ENCODE measurements at regions not wholly inside any gene's neighbourhood (a gene's known extent, or its start where the extent isn't known, plus 50 kb on each side); places are given as distances from the start of the nearest gene placed in this dataset.

DNA sequence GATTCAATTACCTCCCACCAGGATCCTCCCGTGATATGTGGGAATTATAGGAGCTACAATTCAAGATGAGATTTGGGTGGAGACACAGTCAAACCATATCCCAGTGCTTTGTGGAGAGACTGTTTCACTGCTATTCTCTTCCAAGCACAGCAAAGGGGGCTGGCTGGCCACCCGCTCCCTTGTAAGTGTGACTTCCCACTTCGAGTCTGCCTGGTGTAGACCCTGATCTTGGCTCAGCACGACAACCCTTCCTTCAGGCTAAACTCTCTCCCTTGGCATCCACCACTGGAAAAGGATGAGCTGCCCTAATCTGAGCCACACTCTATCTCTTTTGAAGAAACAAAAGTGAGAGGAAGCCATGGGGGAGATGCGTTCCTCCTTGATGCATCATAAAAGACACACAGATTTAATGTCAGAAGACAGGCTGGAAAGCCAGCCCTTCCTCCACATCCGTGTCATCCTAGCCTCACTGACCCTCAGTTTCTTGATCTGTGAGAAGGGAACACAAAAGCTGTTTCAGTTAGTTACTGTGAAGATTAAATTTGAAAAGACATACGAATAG, 64.7 kb upstream of the CDON start:
- ChIA-PET POLR2A (no interaction called here), CTCF (no interaction called here)
- Histone ChIP-seq H3K9me3 (replicated peaks; ENCODE audit: control insufficient read depth, insufficient read depth, low read length) (no peaks in the 10 kb centered on the region), H3K4me3 (replicated peaks in 1 of 3; ENCODE audit: insufficient read depth in 1 of 3, low read depth in 1 of 3, low read length in 3 of 3) (no peak overlapping the region), H3K27me3 (ENCODE audit: control insufficient read depth in 2 of 2, insufficient read depth in 2 of 2, low read length in 2 of 2) (peaks cover 0 to 2% of the 10 kb centered on the region in 2 experiments), H3K9ac (replicated peaks; ENCODE audit: extremely low read depth, insufficient read depth, low read length) (no peak overlapping the region), H4K20me1 (replicated peaks; ENCODE audit: control insufficient read depth, extremely low read depth, insufficient read depth, low read length) (no peaks in the 10 kb centered on the region), H3K9me1 (replicated peaks; ENCODE audit: control insufficient read depth, extremely low read depth, insufficient read depth, low read length) (no peaks in the 10 kb centered on the region), H3K4me2 (ENCODE audit: insufficient read depth, low read length) (no peak overlapping the region), H3K36me3 (ENCODE audit: control insufficient read depth in 2 of 2, extremely low read depth in 1 of 2, insufficient read depth in 2 of 2, low read length in 2 of 2) (no peaks in the 10 kb centered on the region), H3K4me1 (ENCODE audit: control insufficient read depth, extremely low read depth, insufficient read depth, low read length) (no peaks in the 10 kb centered on the region), H2AFZ (ENCODE audit: low read depth, low read length) (no peak overlapping the region), H3K79me2 (ENCODE audit: control insufficient read depth, insufficient read depth, low read length) (no peaks in the 10 kb centered on the region), H3K27ac (ENCODE audit: insufficient read depth, low read depth, low read length) (no peak overlapping the region)
- BruUV-seq (replicated peaks): no TSS peak
- no peak for DNase-seq (ENCODE audit: low read depth, low spot score)
- FAIRE-seq: no peak
- TF ChIP-seq JUN (IDR thresholded peaks at IDR 0.05; ENCODE audit: borderline replicate concordance, insufficient read depth, insufficient read length, low read depth) (no peak), GATA2 (IDR thresholded peaks at IDR 0.05; ENCODE audit: insufficient read depth, insufficient read length, low read depth, low read length) (no peak), POLR2A (IDR thresholded peaks at IDR 0.05; ENCODE audit: low read depth, low read length) (no peak), EZH2 (IDR thresholded peaks at IDR 0.05; ENCODE audit: borderline replicate concordance, low read depth, low read length, severe bottlenecking) (no peak), MYC (IDR thresholded peaks at IDR 0.05; ENCODE audit: low read depth, low read length) (no peak), POLR2AphosphoS5 (IDR thresholded peaks at IDR 0.05; ENCODE audit: insufficient read depth, low read depth, low read length) (no peak), FOS (IDR thresholded peaks at IDR 0.05; ENCODE audit: borderline replicate concordance, insufficient read depth, low read length) (no peak)
- TF ChIP-seq, protein P1, sequence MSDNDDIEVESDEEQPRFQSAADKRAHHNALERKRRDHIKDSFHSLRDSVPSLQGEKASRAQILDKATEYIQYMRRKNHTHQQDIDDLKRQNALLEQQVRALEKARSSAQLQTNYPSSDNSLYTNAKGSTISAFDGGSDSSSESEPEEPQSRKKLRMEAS (IDR thresholded peaks at IDR 0.05; ENCODE audit: insufficient read depth, insufficient read length): no peak
- TF ChIP-seq, protein P2, sequence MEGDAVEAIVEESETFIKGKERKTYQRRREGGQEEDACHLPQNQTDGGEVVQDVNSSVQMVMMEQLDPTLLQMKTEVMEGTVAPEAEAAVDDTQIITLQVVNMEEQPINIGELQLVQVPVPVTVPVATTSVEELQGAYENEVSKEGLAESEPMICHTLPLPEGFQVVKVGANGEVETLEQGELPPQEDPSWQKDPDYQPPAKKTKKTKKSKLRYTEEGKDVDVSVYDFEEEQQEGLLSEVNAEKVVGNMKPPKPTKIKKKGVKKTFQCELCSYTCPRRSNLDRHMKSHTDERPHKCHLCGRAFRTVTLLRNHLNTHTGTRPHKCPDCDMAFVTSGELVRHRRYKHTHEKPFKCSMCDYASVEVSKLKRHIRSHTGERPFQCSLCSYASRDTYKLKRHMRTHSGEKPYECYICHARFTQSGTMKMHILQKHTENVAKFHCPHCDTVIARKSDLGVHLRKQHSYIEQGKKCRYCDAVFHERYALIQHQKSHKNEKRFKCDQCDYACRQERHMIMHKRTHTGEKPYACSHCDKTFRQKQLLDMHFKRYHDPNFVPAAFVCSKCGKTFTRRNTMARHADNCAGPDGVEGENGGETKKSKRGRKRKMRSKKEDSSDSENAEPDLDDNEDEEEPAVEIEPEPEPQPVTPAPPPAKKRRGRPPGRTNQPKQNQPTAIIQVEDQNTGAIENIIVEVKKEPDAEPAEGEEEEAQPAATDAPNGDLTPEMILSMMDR (IDR thresholded peaks at IDR 0.05; ENCODE audit: extremely low read depth in 1 of 2, insufficient read depth in 1 of 2, low read depth in 1 of 2, low read length in 2 of 2): no peak
- dilution Hi-C loops (cut with MboI; ENCODE audit: extremely low pct_ligation_motif_present, low sequenced_read_pairs) (no loop called here), intact Hi-C loops (cut with micrococcal nuclease) (no loop called here)
